OCI-LY3 (cell line): ENCODE measurements at regions not wholly inside any gene's neighbourhood (a gene's known extent, or its start where the extent isn't known, plus 50 kb on each side); places are given as distances from the start of the nearest gene placed in this dataset.

ENCODE experiments used
- H2AFZ ChIP-seq: fragments of 200-600, 300-600 bp; shearing (Covaris generic); 2 replicates; pipeline ENCODE4 v1.6.0; 2014; ENCODE audit warnings: antibody characterized with exemption, low read depth, low read length
- H3K27ac ChIP-seq: fragments of 200-600, 300-600 bp; sonication (generic); 2 replicates; pipeline ENCODE4 v1.5.1; 2014; ENCODE audit warnings: mild to moderate bottlenecking, low read length, moderate library complexity, mixed read lengths
- H3K27me3 ChIP-seq: fragments of 200-600, 300-600 bp; sonication (generic); 2 replicates; pipeline ENCODE4 v1.6.1; 2014; ENCODE audit warnings: low read depth, low read length, mixed read lengths
- H3K36me3 ChIP-seq: fragments of 200-600, 300-600 bp; sonication (generic); replicated peaks from 2 replicates; pipeline ENCODE3; 2014; ENCODE audit warnings: low read depth, low read length, mixed read lengths
- H3K4me1 ChIP-seq: fragments of 300-600, 200-600 bp; sonication (generic); 2 replicates; pipeline ENCODE4 v1.6.1; 2014; ENCODE audit warnings: low read length, mixed read lengths
- H3K4me2 ChIP-seq: fragments of 200-600, 300-600 bp; sonication (generic); 2 replicates; pipeline ENCODE4 v1.6.1; 2014; ENCODE audit warnings: low read length, mixed read lengths
- H3K4me3 ChIP-seq: fragments of 300-600, 200-600 bp; sonication (generic); 2 replicates; pipeline ENCODE4 v1.5.1; 2014; ENCODE audit warnings: antibody characterized with exemption, mild to moderate bottlenecking, low read length, moderate library complexity
- H3K79me2 ChIP-seq: fragments of 300-600, 200-600 bp; shearing (Covaris generic); 2 replicates; pipeline ENCODE4 v1.6.1; 2014; ENCODE audit warnings: mild to moderate bottlenecking, low read length, mixed read lengths
- H3K9ac ChIP-seq: fragments of 300-600, 200-600 bp; shearing (Covaris generic); 2 replicates; pipeline ENCODE4 v1.6.0; 2014; ENCODE audit warnings: mild to moderate bottlenecking, low read length, moderate library complexity
- H3K9me3 ChIP-seq: fragments of 200-600, 300-600 bp; shearing (Covaris generic); 2 replicates; pipeline ENCODE4 v1.6.1; 2014; ENCODE audit warnings: low read length, mixed read lengths; ENCODE audit not compliant: insufficient read depth
- H4K20me1 ChIP-seq: fragments of 200-600, 300-600 bp; sonication (generic); 2 replicates; pipeline ENCODE4 v1.6.1; 2016; ENCODE audit warnings: low read length, mixed read lengths; ENCODE audit not compliant: insufficient read depth
- EZH2phosphoT487 ChIP-seq: fragments of 200-600 bp; shearing (Covaris generic); IDR thresholded peaks from 2 replicates; pipeline ENCODE4 v1.6.1; 2018; ENCODE audit warnings: antibody characterized with exemption, mixed run types, low read depth
- TF ChIP-seq, protein P1 (sequence below): fragments of 200-600, 300-600 bp; sonication (generic); IDR thresholded peaks from 2 replicates; pipeline ENCODE4 v1.5.1; 2014; ENCODE audit warnings: antibody characterized with exemption, low read length, low read depth

- TF ChIP-seq, protein P1, sequence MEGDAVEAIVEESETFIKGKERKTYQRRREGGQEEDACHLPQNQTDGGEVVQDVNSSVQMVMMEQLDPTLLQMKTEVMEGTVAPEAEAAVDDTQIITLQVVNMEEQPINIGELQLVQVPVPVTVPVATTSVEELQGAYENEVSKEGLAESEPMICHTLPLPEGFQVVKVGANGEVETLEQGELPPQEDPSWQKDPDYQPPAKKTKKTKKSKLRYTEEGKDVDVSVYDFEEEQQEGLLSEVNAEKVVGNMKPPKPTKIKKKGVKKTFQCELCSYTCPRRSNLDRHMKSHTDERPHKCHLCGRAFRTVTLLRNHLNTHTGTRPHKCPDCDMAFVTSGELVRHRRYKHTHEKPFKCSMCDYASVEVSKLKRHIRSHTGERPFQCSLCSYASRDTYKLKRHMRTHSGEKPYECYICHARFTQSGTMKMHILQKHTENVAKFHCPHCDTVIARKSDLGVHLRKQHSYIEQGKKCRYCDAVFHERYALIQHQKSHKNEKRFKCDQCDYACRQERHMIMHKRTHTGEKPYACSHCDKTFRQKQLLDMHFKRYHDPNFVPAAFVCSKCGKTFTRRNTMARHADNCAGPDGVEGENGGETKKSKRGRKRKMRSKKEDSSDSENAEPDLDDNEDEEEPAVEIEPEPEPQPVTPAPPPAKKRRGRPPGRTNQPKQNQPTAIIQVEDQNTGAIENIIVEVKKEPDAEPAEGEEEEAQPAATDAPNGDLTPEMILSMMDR = no peak
- no peak for TF ChIP-seq EZH2phosphoT487
- H4K20me1 ChIP-seq = no peaks in the 10 kb centered on the region
- no peak overlapping the region for H3K4me3 ChIP-seq
- H3K9me3 ChIP-seq = no peaks in the 10 kb centered on the region
- H3K27me3 ChIP-seq = no peaks in the 10 kb centered on the region
- peaks cover 4% of the 10 kb centered on the region; the same call in 1 of the 2 replicates for H3K79me2 ChIP-seq
- H3K9ac ChIP-seq = no peak overlapping the region
- no peak overlapping the region for H3K27ac ChIP-seq
- H2AFZ ChIP-seq = no peak overlapping the region
- H3K4me1 ChIP-seq = no peaks in the 10 kb centered on the region
- no peak overlapping the region for H3K4me2 ChIP-seq
- peaks cover 8% of the 10 kb centered on the region for H3K36me3 ChIP-seq
Observed at GRCh38 chr1:232431326-232431725, 198.6 kb downstream of the SIPA1L2 start.

DNA sequence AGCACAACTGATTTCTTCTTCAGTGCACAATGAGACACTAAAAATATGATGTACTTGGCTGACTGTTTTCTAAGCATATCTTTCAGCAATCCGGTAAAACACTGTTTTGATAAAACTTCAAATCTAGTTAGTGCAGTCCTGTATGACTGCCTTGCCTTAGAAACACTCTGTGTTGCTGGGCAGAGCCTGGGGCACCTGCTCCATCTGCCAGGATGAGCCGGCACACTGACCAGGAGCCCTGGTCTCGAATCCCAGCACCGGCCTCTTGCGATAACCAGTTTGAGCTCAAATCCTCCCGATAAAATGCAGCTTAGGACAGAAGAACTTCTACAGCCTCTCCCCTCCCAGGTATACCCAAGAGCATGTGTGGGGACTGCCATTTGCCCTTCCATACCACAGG, 199.5 kb downstream of the SIPA1L2 start:
- no peak for TF ChIP-seq EZH2phosphoT487
- TF ChIP-seq, protein P1 = no peak
- no peaks in the 10 kb centered on the region for H3K9me3 ChIP-seq
- H3K4me1 ChIP-seq = no peaks in the 10 kb centered on the region
- H3K9ac ChIP-seq = no peak overlapping the region
- peaks cover 4% of the 10 kb centered on the region; the same call in 1 of the 2 replicates for H3K79me2 ChIP-seq
- no peaks in the 10 kb centered on the region for H3K27me3 ChIP-seq
- no peak overlapping the region for H3K27ac ChIP-seq
- H3K36me3 ChIP-seq = peaks cover 8% of the 10 kb centered on the region
- H4K20me1 ChIP-seq = no peaks in the 10 kb centered on the region
- no peak overlapping the region for H2AFZ ChIP-seq
- H3K4me3 ChIP-seq = no peak overlapping the region
- no peak overlapping the region for H3K4me2 ChIP-seq

DNA sequence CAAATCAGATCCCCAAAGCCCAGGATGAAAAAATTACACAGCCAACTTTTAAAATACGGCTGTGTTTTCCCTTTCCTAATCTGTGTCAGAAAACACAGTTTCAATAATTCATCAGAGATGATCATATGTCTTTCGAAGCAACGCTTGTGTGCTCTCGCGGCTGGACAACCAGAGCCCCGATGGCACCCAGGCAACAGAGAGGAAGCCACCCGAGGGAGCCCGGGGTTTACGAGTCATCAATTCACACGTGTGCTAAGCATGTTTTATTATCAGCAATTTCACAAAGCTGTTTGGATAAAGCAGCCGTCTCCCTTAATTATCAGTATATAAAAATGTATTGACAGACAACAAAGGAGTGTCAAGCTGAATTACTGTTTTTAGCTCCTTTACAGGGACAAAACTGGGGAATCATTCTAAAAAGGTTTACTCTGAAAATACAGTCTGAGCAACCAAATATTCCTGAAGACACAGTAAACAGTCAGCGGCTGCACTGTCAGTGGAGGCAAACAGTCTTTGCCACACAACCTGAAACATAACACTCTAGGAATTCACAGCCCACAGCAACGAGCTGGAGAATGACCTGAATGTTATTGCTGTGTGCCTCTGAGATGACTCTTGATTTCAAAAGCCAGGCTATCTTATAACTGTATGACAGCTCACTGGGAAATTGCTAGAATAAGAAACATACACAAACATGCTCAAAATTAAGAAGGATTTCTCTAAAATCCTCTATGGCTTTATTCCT, 201.0 kb downstream of the SIPA1L2 start:
- H3K4me1 ChIP-seq = no peaks in the 10 kb centered on the region
- TF ChIP-seq, protein P1 = no peak
- TF ChIP-seq EZH2phosphoT487 = no peak
- H3K4me3 ChIP-seq = no peak overlapping the region
- no peak overlapping the region for H3K9ac ChIP-seq
- no peaks in the 10 kb centered on the region for H3K79me2 ChIP-seq
- no peaks in the 10 kb centered on the region for H4K20me1 ChIP-seq
- peaks cover 8% of the 10 kb centered on the region for H3K36me3 ChIP-seq
- H3K4me2 ChIP-seq = no peak overlapping the region
- no peak overlapping the region for H3K27ac ChIP-seq
- no peaks in the 10 kb centered on the region for H3K27me3 ChIP-seq
- H2AFZ ChIP-seq = no peak overlapping the region
- no peaks in the 10 kb centered on the region for H3K9me3 ChIP-seq

DNA sequence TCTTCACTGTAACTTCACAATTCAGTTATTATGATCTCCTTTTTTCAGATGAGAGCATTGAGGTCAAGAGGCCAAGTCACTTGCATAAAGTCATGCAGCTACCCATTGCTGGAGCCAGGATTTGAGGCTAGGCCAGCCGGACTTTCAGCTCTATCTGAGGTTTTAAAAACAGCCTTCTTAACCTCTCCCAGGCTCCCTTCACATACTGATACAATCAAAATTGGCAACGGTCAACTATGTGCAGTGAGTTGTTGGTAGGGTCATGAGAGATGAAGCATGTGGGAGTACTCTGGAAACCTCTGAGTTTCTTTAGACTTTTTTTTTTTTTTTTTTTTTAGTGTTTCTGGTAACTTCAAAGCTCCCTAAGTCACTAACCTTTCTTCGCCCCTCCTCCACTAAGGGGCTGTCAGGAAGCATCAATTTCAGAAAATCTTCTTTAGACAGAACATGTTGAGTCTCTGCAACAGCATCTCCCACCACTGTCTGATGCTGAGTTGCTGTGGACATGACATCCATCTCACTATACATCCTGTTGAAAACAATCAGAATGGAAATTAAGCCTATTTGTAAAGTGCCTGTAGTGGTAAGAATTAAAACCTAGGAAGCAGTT, 201.8 kb downstream of the SIPA1L2 start:
- no peak overlapping the region for H3K9ac ChIP-seq
- H3K79me2 ChIP-seq = no peaks in the 10 kb centered on the region
- no peak overlapping the region for H3K4me3 ChIP-seq
- no peak overlapping the region for H3K4me2 ChIP-seq
- no peak overlapping the region for H3K27ac ChIP-seq
- no peaks in the 10 kb centered on the region for H3K4me1 ChIP-seq
- H3K9me3 ChIP-seq = no peaks in the 10 kb centered on the region
- no peak for TF ChIP-seq EZH2phosphoT487
- TF ChIP-seq, protein P1 = no peak
- no peaks in the 10 kb centered on the region for H4K20me1 ChIP-seq
- peaks cover 8% of the 10 kb centered on the region for H3K36me3 ChIP-seq
- no peaks in the 10 kb centered on the region for H3K27me3 ChIP-seq
- H2AFZ ChIP-seq = no peak overlapping the region
